Adrenal gland (tissue), 5 donors: ENCODE measurements at regions not wholly inside any gene's neighbourhood (a gene's known extent, or its start where the extent isn't known, plus 50 kb on each side); places are given as distances from the start of the nearest gene placed in this dataset.

Source experiments
- CTCF ChIP-seq, 6 experiments: fragments of 450-650 bp in 4 of 6; fragments of 200-600 bp in 2 of 6; sonication (generic) in 1 of 6; IDR thresholded peaks; 1 replicate in 5 of 6; 2 replicates in 1 of 6; pipeline versions ENCODE4 v1.5.1 to v1.8.0; 2016 to 2021; ENCODE audit warnings: antibody characterized with exemption in 6 of 6, mild to moderate bottlenecking in 2 of 6, moderate library complexity in 1 of 6
- POLR2A ChIP-seq, 2 donors: fragments of 450-650 bp; IDR thresholded peaks; one replicate each; pipeline ENCODE4 v1.6.1; 2017; ENCODE audit warnings: antibody characterized with exemption in 2 of 2, mild to moderate bottlenecking in 2 of 2, moderate library complexity in 1 of 2
- donor health status: DM: no; HTN: no; CAD: no.

- TF ChIP-seq CTCF (IDR thresholded peaks at IDR 0.05) (no peak), POLR2A (IDR thresholded peaks at IDR 0.05) (no peak)
Measured at GRCh38 chr6:69622924-69623323, 173.9 kb downstream of the LMBRD1 start.
